ENCODE measurements at regions not wholly inside any gene's neighbourhood (a gene's known extent, or its start where the extent isn't known, plus 50 kb on each side); places are given as distances from the start of the nearest gene placed in this dataset.

- TF ChIP-seq CTCF (conservative IDR thresholded peaks at IDR 0.05; ENCODE audit: low read length) (no peak), EZH2phosphoT487 (IDR thresholded peaks at IDR 0.05; ENCODE audit: borderline replicate concordance) (no peak)
Observed at GRCh38 chr13:84366506-84366905, 484.2 kb upstream of the SLITRK1 start.
